ENCODE measurements at regions not wholly inside any gene's neighbourhood (a gene's known extent, or its start where the extent isn't known, plus 50 kb on each side); places are given as distances from the start of the nearest gene placed in this dataset.

- no peak for ATAC-seq
- intact Hi-C loops (cut with micrococcal nuclease; ENCODE audit: unreplicated experiment): no loop called here
- CTCF ChIA-PET: no interaction called here
- DNase-seq (ENCODE audit: low read depth, low spot score): no peak
- TF ChIP-seq TCF7L2 (IDR thresholded peaks at IDR 0.05; ENCODE audit: low read depth, low read length) (no peak), SIN3A (IDR thresholded peaks at IDR 0.05; ENCODE audit: borderline replicate concordance, insufficient read depth, low read depth, low read length) (no peak)
- no TSS peak for BruUV-seq (replicated peaks)
- POLR2A ChIA-PET: no interaction called here
- Histone ChIP-seq H3K9me3 (ENCODE audit: control insufficient read depth, insufficient read depth, low read depth, low read length) (no peaks in the 10 kb centered on the region), H3K4me1 (ENCODE audit: control insufficient read depth, insufficient read depth, low read length) (no peaks in the 10 kb centered on the region), H3K4me3 (ENCODE audit: low read depth in 2 of 2, low read length in 2 of 2) (no peak overlapping the region), H3K27ac (ENCODE audit: low read length) (no peak overlapping the region), H3K36me3 (ENCODE audit: control insufficient read depth, insufficient read depth, low read length) (no peaks in the 10 kb centered on the region), H3K27me3 (ENCODE audit: control insufficient read depth, insufficient read depth, low read length) (no peaks in the 10 kb centered on the region)
- in situ Hi-C loops (cut with HindIII; ENCODE audit: low pct_unique_long_range_greater_than_20kb, low sequenced_read_pairs): no loop called here
Observed at GRCh38 chr4:162522724-162523123, 358.9 kb upstream of the FSTL5 start.

GRCh38 chr4:162510937-162511336 is 347.1 kb upstream of the FSTL5 start:
- POLR2A ChIA-PET: no interaction called here
- in situ Hi-C loops (cut with HindIII; ENCODE audit: low pct_unique_long_range_greater_than_20kb, low sequenced_read_pairs) (no loop called here), intact Hi-C loops (cut with micrococcal nuclease; ENCODE audit: unreplicated experiment) (no loop called here)

GRCh38 chr4:162510115-162510514 is 346.3 kb upstream of the FSTL5 start:
- Histone ChIP-seq H3K27ac (ENCODE audit: low read length) (no peak overlapping the region), H3K4me1 (ENCODE audit: control insufficient read depth, insufficient read depth, low read length) (no peaks in the 10 kb centered on the region), H3K9me3 (ENCODE audit: control insufficient read depth, insufficient read depth, low read depth, low read length) (no peaks in the 10 kb centered on the region), H3K36me3 (ENCODE audit: control insufficient read depth, insufficient read depth, low read length) (no peaks in the 10 kb centered on the region), H3K4me3 (ENCODE audit: low read depth in 2 of 2, low read length in 2 of 2) (no peak overlapping the region), H3K27me3 (ENCODE audit: control insufficient read depth, insufficient read depth, low read length) (no peaks in the 10 kb centered on the region)
- intact Hi-C loops (cut with micrococcal nuclease; ENCODE audit: unreplicated experiment) (no loop called here), in situ Hi-C loops (cut with HindIII; ENCODE audit: low pct_unique_long_range_greater_than_20kb, low sequenced_read_pairs) (no loop called here)
- TF ChIP-seq CTCF (IDR thresholded peaks at IDR 0.05): no peak
- TF ChIP-seq POLR2AphosphoS5 (IDR thresholded peaks at IDR 0.05; ENCODE audit: low read depth, low read length): no peak
- TF ChIP-seq REST (IDR thresholded peaks at IDR 0.05; ENCODE audit: insufficient read depth in 1 of 2, low read depth in 2 of 2, low read length in 1 of 2): no peak
- TF ChIP-seq SIN3A (IDR thresholded peaks at IDR 0.05; ENCODE audit: borderline replicate concordance, insufficient read depth, low read depth, low read length): no peak
- TF ChIP-seq TCF7L2 (IDR thresholded peaks at IDR 0.05; ENCODE audit: low read depth, low read length): no peak
- BruUV-seq (replicated peaks): no TSS peak
- DNase-seq (ENCODE audit: low read depth, low spot score) (no peak), ATAC-seq (no peak)
- POLR2A ChIA-PET: no interaction called here
- CTCF ChIA-PET: no interaction called here

More at GRCh38 chr4:162510937-162511336, 347.1 kb upstream of the FSTL5 start:
- CTCF ChIA-PET: no interaction called here
- H3K27ac ChIP-seq (ENCODE audit: low read length): no peak overlapping the region
- no peak overlapping the region for H3K4me3 ChIP-seq (ENCODE audit: low read depth in 2 of 2, low read length in 2 of 2)
- no peak for ATAC-seq
- H3K9me3 ChIP-seq (ENCODE audit: control insufficient read depth, insufficient read depth, low read depth, low read length): no peaks in the 10 kb centered on the region
- BruUV-seq (replicated peaks): no TSS peak
- DNase-seq (ENCODE audit: low read depth, low spot score): no peak
- H3K4me1 ChIP-seq (ENCODE audit: control insufficient read depth, insufficient read depth, low read length): no peaks in the 10 kb centered on the region
- no peaks in the 10 kb centered on the region for H3K36me3 ChIP-seq (ENCODE audit: control insufficient read depth, insufficient read depth, low read length)
- H3K27me3 ChIP-seq (ENCODE audit: control insufficient read depth, insufficient read depth, low read length): no peaks in the 10 kb centered on the region
- TF ChIP-seq CTCF (IDR thresholded peaks at IDR 0.05): no peak

All from Panc1 (cell line).